NCI-H748 (cell line): ENCODE measurements at regions not wholly inside any gene's neighbourhood (a gene's known extent, or its start where the extent isn't known, plus 50 kb on each side); places are given as distances from the start of the nearest gene placed in this dataset.

Source experiments
- DNase-seq: peaks from one replicate; lab custom pipeline; 2025; ENCODE audit not compliant: unreplicated experiment; lab: John Stamatoyannopoulos, UW

DNA sequence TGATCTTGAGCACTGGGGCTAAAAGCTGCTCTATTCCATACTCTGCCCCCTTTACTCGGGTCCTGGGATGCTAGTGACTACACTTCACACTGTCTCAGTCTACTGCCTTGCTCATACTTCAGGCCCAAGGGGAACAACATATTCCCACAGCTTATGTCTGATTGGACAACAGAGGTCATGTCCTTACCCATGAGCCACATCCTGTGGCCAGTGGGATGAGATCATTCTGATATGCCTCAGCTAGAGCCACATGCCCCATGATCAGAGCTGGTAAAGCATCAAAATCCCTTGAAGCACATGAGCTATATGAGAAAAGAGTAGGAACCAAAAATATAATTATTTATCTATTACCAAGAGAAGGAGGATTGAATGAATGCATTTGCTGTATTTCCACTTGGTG lies 290.1 kb upstream of the TSHZ3 start:
- no peak for DNase-seq

DNA sequence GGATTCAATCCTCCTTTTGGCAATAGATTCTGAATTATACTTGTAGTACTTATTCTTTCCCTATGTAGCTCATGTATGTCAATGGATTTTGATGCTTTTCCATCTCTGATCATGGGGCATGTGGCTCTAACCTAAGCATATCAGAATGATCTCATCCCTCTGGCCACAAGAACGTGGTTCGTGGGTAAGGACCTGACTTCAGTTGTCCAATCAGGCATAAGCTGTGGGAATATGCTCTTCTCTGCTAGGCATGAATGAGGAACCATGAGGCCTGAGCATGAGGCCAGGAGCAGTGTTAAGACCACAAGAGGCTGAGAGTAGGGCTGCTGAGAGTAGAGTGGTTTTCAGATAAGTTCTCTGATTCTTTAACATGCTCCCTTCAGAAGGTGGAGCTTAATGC lies 292.4 kb upstream of the TSHZ3 start:
- DNase-seq = no peak

DNA sequence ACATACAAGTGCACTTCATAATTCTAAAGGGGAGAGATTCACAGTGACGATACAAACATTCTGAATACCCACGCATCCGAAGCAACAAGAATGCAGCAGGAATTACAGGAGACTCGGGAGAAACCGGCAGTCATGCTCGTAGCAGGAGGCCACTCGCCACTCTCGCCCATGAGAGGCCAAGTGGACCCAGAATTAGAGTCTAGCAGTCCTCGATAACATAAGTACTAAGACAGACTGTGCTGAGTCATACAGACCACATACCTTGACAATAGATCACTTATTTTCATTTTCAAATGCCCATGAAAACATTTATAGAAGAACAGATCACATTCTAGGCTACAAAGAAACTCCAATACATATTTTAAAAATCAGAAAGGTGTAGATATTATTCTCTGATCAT lies 299.1 kb upstream of the TSHZ3 start:
- DNase-seq = no peak

- no peak for DNase-seq
Measured at GRCh38 chr19:31656507-31656906, 307.3 kb upstream of the TSHZ3 start.

DNA sequence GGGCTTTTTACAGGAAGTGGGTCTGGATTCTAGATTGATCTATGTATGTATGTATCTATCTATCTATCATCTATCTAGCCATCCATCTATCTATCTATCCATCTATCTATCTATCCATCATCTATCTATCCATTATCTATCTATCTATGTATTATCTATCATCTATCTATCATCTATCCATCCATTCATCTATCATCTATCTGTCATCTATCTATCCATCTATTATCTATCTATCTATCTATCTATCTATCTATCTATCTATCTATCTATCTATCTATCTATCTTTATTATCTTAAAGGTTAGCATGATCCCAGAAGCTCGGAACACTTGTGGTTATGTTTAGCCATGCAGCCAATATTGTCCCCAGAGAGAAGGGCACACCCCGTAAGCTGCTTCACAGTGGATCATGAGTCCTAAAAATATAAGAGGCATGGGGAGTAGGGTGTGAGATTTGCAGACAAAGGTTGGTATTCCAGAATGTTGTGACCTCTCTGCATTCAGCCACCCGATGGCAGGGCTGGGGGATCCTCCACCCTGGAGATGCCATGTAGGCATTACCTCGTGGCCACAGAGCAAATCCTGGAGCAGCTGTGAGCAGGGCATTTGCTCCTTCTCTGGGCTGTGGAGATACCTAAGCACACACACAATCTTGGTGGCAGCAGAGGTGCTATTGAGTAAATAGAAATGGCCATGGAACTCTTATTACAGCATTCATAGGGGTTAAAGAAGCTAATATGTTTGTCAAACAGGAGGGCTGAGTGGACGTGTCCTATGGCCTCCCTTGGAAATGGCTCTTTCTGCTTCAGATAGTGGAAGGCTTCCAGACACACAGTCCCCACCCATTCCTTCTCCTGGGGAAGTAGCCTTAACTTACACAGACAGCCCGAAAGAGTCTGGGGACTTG lies 310.0 kb upstream of the TSHZ3 start:
- no peak for DNase-seq

DNA sequence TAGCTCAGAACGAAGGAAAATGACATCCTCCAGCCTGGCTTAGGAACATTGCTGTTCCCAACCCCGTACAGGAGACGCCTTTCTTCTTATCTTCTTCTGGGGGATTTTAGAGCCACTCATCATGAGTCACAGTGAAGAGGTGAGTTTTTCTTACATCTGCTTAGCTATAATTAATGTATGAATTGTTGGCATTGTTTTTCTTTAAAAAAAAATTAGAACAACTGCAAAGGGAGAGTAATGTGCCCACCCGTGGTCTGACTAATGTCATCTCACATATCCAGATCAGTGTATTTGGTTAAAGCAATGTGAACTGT lies 310.6 kb upstream of the TSHZ3 start:
- DNase-seq = no peak

DNA sequence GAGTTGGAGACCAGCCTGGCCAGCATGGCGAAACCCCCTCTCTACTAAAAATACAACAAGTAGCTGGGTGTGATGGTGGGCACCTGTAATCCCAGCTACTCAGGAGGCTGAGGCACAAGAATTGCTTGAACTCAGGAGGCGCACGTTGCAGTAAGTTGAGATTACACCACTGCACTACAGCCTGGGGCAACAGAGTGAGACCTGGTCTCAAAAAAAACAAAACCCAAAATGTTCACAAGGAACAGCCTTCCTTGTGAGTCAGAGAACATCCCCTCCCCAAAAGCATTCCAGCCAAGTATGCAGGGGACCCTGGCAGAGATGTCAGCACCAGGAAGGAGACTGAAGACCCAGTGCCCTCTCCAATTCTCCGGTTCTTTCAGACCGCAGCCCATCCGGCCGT lies 314.9 kb upstream of the TSHZ3 start:
- no peak for DNase-seq

DNA sequence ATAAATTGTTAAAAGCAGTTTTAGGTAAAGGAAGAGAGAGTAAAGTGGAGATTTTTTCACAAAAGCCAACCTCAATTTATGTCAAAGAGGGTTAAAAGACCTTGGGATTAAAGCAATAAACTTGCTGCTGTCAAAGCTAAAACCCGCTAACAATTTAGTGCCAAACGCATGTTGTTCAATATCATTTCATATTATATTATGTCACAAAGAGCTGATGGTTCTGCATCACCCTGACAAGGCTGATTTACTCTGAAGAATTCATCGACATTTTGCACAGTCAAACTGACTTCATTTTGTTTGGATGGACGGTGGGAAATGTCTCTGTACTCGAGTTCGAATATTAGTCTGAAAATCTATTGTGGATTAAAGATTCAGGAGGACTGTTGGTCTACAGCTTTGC lies 315.8 kb upstream of the TSHZ3 start:
- no peak for DNase-seq

DNA sequence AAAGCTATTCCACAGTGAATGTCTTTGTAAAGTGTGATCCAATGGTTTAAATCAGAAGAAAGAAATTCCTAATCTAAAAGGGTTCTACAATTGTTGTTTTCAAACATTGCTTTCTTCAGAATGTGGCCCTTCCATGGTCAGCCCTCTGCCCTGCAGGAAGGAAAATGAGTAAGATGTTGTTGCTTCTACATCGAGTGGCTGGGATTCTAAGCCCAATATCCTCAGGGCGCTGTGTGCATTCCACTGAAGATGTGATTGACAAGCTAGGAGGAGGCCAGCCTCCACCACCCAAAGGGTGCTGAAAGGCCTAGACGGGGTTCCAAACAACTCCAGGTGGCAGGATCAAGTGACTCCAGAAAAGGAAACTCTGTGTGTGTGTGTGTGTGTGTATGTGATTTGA lies 316.9 kb upstream of the TSHZ3 start:
- no peak for DNase-seq

- DNase-seq = no peak
Measured at GRCh38 chr19:31667106-31667505, 317.9 kb upstream of the TSHZ3 start.

DNA sequence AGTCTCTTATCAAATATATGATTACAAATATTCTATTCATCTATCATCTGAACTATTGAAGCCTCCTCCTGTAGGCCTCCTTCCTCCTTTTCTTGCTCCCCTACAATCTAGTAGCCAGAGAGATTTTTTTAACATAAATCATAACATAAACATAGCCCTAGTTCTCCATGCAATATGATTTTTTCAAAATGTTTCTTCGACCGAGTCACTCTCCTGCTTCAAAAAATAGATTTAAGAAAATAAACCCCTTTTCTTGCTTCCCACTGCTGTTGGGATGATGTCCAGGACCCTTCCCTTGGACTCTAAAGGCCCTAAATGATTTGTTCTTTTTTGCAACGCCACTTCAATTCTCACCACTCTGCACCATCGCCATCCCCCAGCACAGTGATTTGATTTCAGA lies 319.7 kb upstream of the TSHZ3 start:
- DNase-seq = no peak

- no peak for DNase-seq
Measured at GRCh38 chr19:31670931-31671330, 321.7 kb upstream of the TSHZ3 start.

- no peak for DNase-seq
Measured at GRCh38 chr19:31671411-31672035, 322.3 kb upstream of the TSHZ3 start.

DNA sequence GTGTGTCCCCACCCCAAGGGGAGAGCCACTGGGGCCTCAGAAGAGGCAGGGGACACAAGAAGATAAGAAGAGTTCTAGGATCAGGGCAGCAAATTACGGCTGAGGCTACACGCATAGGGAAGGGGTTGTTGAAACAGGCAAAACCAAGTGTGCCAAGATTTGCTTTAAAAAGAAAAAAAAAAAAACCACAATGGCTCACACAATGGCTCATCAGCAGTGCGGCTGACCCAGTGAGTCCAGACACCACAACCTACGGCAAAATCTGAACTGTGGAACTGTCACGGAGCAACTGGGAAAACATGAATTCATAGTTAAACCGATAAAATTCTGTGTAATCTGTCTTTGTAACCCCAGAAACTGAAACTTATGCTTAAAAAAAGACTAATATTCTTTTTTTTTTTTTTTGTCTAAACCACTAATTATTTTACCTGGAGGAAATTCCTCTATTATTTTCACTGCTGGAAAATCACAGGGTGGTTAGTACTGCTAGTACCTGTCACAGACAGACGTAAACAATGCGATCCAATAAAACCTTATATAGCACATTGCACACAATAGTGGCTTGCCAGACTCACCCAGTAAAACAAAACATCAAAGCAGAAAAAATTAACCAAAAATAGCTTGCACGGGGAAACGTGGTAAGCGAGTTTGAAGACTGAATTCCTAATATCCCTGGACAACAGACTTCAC lies 325.4 kb upstream of the TSHZ3 start:
- DNase-seq = no peak

- DNase-seq = no peak
Measured at GRCh38 chr19:31675193-31675913, 326.1 kb upstream of the TSHZ3 start.

GRCh38 chr19:31676271-31677004 lies 327.2 kb upstream of the TSHZ3 start:
- no peak for DNase-seq

DNA sequence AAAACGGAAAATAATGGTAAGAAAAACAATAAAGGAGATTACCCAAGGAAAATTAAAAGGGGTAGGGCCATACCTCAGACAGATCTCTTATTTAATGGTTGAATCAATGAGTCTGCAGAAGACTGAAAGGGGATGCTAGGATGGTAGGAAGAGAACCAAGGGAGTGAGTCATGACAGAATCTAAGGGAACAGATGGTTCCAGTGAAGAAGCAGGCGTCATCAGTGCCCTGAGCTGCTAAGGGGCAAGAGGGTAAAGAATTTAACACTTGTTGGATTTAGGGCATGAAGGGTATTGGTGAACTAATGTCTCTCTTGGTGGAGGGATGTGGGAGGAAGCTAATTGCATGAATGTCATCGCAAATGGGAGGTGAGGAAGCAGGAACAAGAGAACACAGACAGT lies 329.2 kb upstream of the TSHZ3 start:
- no peak for DNase-seq

GRCh38 chr19:31681121-31681520 lies 331.9 kb upstream of the TSHZ3 start:
- no peak for DNase-seq

GRCh38 chr19:31693131-31693932 lies 344.1 kb upstream of the TSHZ3 start:
- DNase-seq = no peak

DNA sequence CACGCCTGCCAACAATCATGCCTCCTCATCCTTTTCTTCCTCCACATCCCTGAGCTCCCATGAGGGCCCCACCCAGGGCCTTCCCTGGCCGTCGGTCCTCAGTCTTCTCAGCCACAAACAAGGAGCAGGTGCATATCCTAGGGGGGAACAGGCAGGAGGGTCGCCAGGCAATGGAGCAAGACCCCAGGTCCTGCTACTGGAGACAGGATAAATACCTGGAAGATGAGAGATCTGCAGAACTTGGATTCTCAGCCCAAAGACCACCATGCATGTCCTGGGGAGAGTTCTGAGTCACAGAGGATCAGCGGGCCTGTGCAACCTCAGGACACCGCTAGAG lies 344.7 kb upstream of the TSHZ3 start:
- no peak for DNase-seq
